ENCODE measurements at regions not wholly inside any gene's neighbourhood (a gene's known extent, or its start where the extent isn't known, plus 50 kb on each side); places are given as distances from the start of the nearest gene placed in this dataset.

DNA sequence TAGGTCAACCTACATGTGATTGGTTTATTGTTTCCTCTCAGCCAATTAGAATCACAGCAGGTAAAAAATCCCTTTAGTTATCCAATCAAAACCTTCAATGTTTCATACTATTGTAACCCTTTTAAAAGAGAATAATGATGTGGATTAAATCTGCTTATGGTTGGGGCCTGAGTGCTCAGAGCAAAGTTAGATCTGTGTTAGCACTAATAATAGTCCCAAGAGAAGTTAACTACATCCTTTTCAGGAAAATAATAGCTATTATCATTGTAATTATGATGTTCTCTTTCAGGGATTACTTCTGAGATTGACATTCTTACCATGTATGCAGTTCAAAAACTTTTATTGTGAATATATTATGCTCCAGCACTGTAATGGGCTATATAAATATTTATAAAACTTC lies 262.6 kb upstream of the ARX start:
- POLR2A ChIA-PET (ENCODE audit: low non-redundant PET): no interaction called here
- no peaks in the 10 kb centered on the region for H3K36me3 ChIP-seq (ENCODE audit: insufficient read depth, low read length, poor library complexity, severe bottlenecking)
- TF ChIP-seq CTCF (conservative IDR thresholded peaks at IDR 0.05; ENCODE audit: low read depth, low read length): no peak
- no peak for TF ChIP-seq EZH2 (IDR thresholded peaks at IDR 0.05; ENCODE audit: borderline replicate concordance, low read depth, low read length, poor library complexity, severe bottlenecking)
- no peaks in the 10 kb centered on the region for H3K9me3 ChIP-seq (ENCODE audit: low read depth, low read length, poor library complexity, severe bottlenecking)
- BruUV-seq (replicated peaks): no TSS peak
- CTCF ChIA-PET: no interaction called here
- peaks cover 3% of the 10 kb centered on the region for H3K27me3 ChIP-seq (replicated peaks; ENCODE audit: insufficient read depth, low read depth, low read length, poor library complexity)
- DNase-seq (ENCODE audit: low spot score): no peak
- no peaks in the 10 kb centered on the region for H3K4me1 ChIP-seq (ENCODE audit: insufficient read depth, low read length, poor library complexity, severe bottlenecking)
- no peak overlapping the region for H3K27ac ChIP-seq (ENCODE audit: low read depth, low read length, poor library complexity, severe bottlenecking)
- intact Hi-C loops (cut with micrococcal nuclease; ENCODE audit: unreplicated experiment): loop anchor here (10.0 kb wide), 2 partner anchors 444 to 884 kb away; no protein-coding TSS in a partner anchor
- H3K4me3 ChIP-seq (ENCODE audit: low read depth, low read length, poor library complexity, severe bottlenecking): no peak overlapping the region

DNA sequence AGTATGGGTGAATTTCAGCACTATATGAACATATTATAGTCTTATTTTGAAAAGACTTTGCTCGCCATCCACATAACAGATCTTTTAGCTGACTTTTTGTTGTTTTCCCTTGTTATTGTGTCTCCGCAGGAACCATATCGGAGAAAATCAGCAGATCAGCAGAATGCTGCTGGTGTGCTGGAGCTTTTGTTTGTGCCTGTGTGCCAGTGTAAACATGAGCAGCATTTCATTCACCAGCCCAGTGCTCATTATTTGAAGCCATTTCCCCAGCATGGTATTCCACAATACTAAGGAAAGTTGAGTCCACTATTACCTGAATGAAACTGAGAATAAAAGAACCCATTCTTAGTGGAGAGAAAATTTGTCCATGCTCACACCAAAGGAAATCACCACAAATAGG lies 261.8 kb upstream of the ARX start:
- no peaks in the 10 kb centered on the region for H3K36me3 ChIP-seq (ENCODE audit: insufficient read depth, low read length, poor library complexity, severe bottlenecking)
- H3K27me3 ChIP-seq (replicated peaks; ENCODE audit: insufficient read depth, low read depth, low read length, poor library complexity): peaks cover 3% of the 10 kb centered on the region
- CTCF ChIA-PET: no interaction called here
- no peak for DNase-seq (ENCODE audit: low spot score)
- H3K9me3 ChIP-seq (ENCODE audit: low read depth, low read length, poor library complexity, severe bottlenecking): no peaks in the 10 kb centered on the region
- no peak for TF ChIP-seq CTCF (conservative IDR thresholded peaks at IDR 0.05; ENCODE audit: low read depth, low read length)
- TF ChIP-seq EZH2 (IDR thresholded peaks at IDR 0.05; ENCODE audit: borderline replicate concordance, low read depth, low read length, poor library complexity, severe bottlenecking): no peak
- H3K4me1 ChIP-seq (ENCODE audit: insufficient read depth, low read length, poor library complexity, severe bottlenecking): no peaks in the 10 kb centered on the region
- H3K27ac ChIP-seq (ENCODE audit: low read depth, low read length, poor library complexity, severe bottlenecking): no peak overlapping the region
- POLR2A ChIA-PET (ENCODE audit: low non-redundant PET): no interaction called here
- no peak overlapping the region for H3K4me3 ChIP-seq (ENCODE audit: low read depth, low read length, poor library complexity, severe bottlenecking)
- intact Hi-C loops (cut with micrococcal nuclease; ENCODE audit: unreplicated experiment): loop anchor here (10.0 kb wide), 2 partner anchors 443 to 883 kb away; no protein-coding TSS in a partner anchor
- BruUV-seq (replicated peaks): no TSS peak

DNA sequence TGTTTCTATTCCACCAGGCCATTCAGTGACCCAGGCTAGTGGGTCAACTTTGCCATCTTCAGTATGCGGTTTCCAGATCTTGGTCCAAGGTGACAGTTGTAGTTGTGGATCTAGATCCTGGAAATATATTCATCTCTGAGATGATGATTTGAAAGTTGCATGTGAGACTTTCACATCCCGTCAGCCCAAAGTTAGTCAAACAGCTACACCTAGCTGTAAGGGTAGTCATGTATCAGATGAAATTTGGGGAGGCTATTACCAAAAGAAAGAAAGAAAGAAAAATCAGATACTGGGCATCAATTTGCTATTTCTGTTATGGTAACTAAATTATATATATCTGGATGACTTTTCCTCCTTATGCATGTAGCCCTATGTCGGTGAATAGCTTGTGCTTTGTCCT lies 259.4 kb upstream of the ARX start:
- intact Hi-C loops (cut with micrococcal nuclease; ENCODE audit: unreplicated experiment): loop anchor here (2.0 to 10.0 kb wide), 3 partner anchors 440 to 880 kb away; no protein-coding TSS in a partner anchor
- no peak for TF ChIP-seq EZH2 (IDR thresholded peaks at IDR 0.05; ENCODE audit: borderline replicate concordance, low read depth, low read length, poor library complexity, severe bottlenecking)
- TF ChIP-seq CTCF (conservative IDR thresholded peaks at IDR 0.05; ENCODE audit: low read depth, low read length): peak; percentile 55
- no peaks in the 10 kb centered on the region for H3K36me3 ChIP-seq (ENCODE audit: insufficient read depth, low read length, poor library complexity, severe bottlenecking)
- ChIA-PET CTCF (no interaction called here), POLR2A (ENCODE audit: low non-redundant PET) (no interaction called here)
- H3K4me3 ChIP-seq (ENCODE audit: low read depth, low read length, poor library complexity, severe bottlenecking): no peak overlapping the region
- H3K4me1 ChIP-seq (ENCODE audit: insufficient read depth, low read length, poor library complexity, severe bottlenecking): no peaks in the 10 kb centered on the region
- no TSS peak for BruUV-seq (replicated peaks)
- peak; percentile 43 for DNase-seq (ENCODE audit: low spot score)
- H3K9me3 ChIP-seq (ENCODE audit: low read depth, low read length, poor library complexity, severe bottlenecking): no peaks in the 10 kb centered on the region
- no peak overlapping the region for H3K27ac ChIP-seq (ENCODE audit: low read depth, low read length, poor library complexity, severe bottlenecking)
- H3K27me3 ChIP-seq (replicated peaks; ENCODE audit: insufficient read depth, low read depth, low read length, poor library complexity): no peaks in the 10 kb centered on the region

Data from A673 (cell line).